Osteoblast (primary cell): ENCODE measurements at regions not wholly inside any gene's neighbourhood (a gene's known extent, or its start where the extent isn't known, plus 50 kb on each side); places are given as distances from the start of the nearest gene placed in this dataset.

Experiments
- DNase-seq: peaks from one replicate; pipeline ENCODE4 v3.0.0; 2011; ENCODE audit warnings: low spot score, mixed read lengths; ENCODE audit not compliant: insufficient read length; ENCODE audit errors: missing footprints
- H2AFZ ChIP-seq: 2 replicates; pipeline ENCODE4 v1.6.0; 2011; ENCODE audit warnings: mild to moderate bottlenecking, low read length
- H3K27ac ChIP-seq: 2 replicates; pipeline ENCODE4 v1.5.1; 2011; ENCODE audit warnings: mild to moderate bottlenecking, low read depth, low read length, moderate library complexity
- H3K27me3 ChIP-seq: 2 replicates; pipeline ENCODE4 v1.6.0; 2012; ENCODE audit warnings: mild to moderate bottlenecking, control low read depth, inconsistent platforms, low read length, moderate library complexity; ENCODE audit not compliant: insufficient read depth
- H3K36me3 ChIP-seq: 2 replicates; pipeline ENCODE4 v1.5.1; 2011; ENCODE audit warnings: mild to moderate bottlenecking, low read length, control low read depth, moderate library complexity; ENCODE audit not compliant: insufficient read depth
- H3K4me1 ChIP-seq: 2 replicates; pipeline ENCODE4 v1.5.1; 2011; ENCODE audit warnings: mild to moderate bottlenecking, low read length, control low read depth, moderate library complexity; ENCODE audit not compliant: insufficient read depth
- H3K4me2 ChIP-seq: 2 replicates; pipeline ENCODE4 v1.6.0; 2011; ENCODE audit warnings: mild to moderate bottlenecking, low read length; ENCODE audit not compliant: insufficient read depth
- H3K4me3 ChIP-seq: fragments of 200-600 bp; sonication (generic); 3 replicates; pipeline ENCODE4 v1.5.1; 2012; ENCODE audit warnings: mild to moderate bottlenecking, low read length, inconsistent platforms; ENCODE audit not compliant: insufficient read depth
- H3K79me2 ChIP-seq: 2 replicates; pipeline ENCODE4 v1.6.0; 2012; ENCODE audit warnings: mild to moderate bottlenecking, low read length, control low read depth, inconsistent platforms; ENCODE audit not compliant: insufficient read depth
- H3K9me3 ChIP-seq: 2 replicates; pipeline ENCODE4 v1.5.1; 2011; ENCODE audit warnings: low read depth, low read length, control low read depth
- H4K20me1 ChIP-seq: 2 replicates; pipeline ENCODE4 v1.6.0; 2012; ENCODE audit warnings: mild to moderate bottlenecking, low read length, control low read depth; ENCODE audit not compliant: insufficient read depth
- TF ChIP-seq, protein P1 (sequence below): IDR thresholded peaks from 2 replicates; pipeline ENCODE4 v1.5.1; 2011; ENCODE audit warnings: mild to moderate bottlenecking, low read depth, low read length, moderate library complexity; ENCODE audit errors: extremely low read depth

DNA sequence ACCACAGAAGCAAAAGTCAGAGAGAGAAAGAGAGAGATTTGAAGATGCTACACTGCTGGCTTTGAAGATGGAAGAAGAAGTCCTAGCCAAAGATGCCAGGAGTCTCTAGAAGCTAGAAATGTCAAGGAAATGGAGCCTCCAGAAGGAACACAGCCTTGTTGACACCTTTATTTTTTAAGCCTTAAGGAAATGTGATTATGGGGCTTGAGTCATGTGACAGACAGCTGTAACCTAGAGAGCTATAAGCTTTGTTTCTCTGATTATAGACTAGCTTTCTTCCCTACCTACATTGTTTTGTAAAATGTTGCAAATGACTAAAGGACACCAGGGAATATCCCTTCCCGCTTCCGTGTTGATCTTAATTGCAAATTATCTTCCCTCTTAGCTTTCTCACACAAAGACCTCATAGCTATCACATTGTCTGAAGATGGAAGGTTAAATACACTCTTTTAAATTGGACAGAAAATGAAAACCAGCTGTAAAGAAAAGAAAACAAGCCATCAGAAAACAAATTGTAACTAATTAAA, 199.9 kb downstream of the ARHGAP12 start:
- Histone ChIP-seq H3K27me3 (peaks cover 8% of the 10 kb centered on the region), H3K4me1 (no peaks in the 10 kb centered on the region), H4K20me1 (no peaks in the 10 kb centered on the region), H2AFZ (no peak overlapping the region), H3K36me3 (no peaks in the 10 kb centered on the region), H3K4me3 (no peak overlapping the region), H3K79me2 (no peaks in the 10 kb centered on the region), H3K4me2 (no peak overlapping the region), H3K27ac (no peak overlapping the region), H3K9me3 (no peaks in the 10 kb centered on the region)
- TF ChIP-seq, protein P1, sequence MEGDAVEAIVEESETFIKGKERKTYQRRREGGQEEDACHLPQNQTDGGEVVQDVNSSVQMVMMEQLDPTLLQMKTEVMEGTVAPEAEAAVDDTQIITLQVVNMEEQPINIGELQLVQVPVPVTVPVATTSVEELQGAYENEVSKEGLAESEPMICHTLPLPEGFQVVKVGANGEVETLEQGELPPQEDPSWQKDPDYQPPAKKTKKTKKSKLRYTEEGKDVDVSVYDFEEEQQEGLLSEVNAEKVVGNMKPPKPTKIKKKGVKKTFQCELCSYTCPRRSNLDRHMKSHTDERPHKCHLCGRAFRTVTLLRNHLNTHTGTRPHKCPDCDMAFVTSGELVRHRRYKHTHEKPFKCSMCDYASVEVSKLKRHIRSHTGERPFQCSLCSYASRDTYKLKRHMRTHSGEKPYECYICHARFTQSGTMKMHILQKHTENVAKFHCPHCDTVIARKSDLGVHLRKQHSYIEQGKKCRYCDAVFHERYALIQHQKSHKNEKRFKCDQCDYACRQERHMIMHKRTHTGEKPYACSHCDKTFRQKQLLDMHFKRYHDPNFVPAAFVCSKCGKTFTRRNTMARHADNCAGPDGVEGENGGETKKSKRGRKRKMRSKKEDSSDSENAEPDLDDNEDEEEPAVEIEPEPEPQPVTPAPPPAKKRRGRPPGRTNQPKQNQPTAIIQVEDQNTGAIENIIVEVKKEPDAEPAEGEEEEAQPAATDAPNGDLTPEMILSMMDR = no peak
- DNase-seq = no peak

DNA sequence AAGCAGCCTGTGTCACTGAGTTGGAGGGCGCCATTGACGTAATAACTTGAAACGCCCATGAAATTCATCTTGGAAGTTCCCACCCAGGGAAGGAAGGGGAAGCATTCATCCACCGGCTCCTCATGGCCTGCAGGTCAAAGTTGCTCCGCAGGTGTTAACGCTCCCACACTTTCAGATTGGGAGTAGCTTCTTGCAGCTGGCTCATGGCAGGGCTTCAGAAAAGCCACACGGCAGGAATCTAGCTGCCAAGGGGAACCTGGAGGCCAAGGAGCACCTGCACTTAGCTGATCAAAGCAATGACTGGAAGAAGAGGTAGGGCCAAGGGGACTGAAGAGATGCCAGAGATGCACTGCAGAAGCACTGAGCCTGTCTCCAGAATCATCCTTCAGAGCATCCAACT, 203.2 kb downstream of the ARHGAP12 start:
- TF ChIP-seq, protein P1 = no peak

DNA sequence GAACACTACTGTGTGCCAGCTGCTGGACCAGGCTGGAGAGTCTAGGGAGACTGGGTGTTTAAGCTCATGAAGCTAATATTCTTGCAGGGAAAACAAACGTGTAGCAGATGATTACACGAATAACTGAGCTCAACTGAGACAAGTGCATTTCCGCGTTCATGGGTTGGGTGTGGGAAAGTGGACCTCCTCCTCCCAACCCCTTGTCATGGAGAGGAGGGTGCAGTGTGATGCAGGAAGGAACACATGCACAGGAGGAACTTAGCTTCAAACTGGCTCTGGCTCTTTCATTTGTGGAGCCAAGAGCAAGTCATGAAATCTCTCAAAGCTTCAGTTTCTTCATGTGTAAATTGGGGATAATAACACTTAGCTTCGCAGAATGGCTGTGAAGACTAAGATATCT, 204.3 kb downstream of the ARHGAP12 start:
- no peak for DNase-seq
- TF ChIP-seq, protein P1 = no peak
- Histone ChIP-seq H3K79me2 (no peaks in the 10 kb centered on the region), H3K9me3 (no peaks in the 10 kb centered on the region), H3K27ac (no peak overlapping the region), H3K36me3 (no peaks in the 10 kb centered on the region), H3K4me1 (peaks cover 6% of the 10 kb centered on the region), H3K27me3 (no peaks in the 10 kb centered on the region), H3K4me3 (no peak overlapping the region), H3K4me2 (no peak overlapping the region), H2AFZ (no peak overlapping the region), H4K20me1 (no peaks in the 10 kb centered on the region)

More for the DNA sequence above, 203.2 kb downstream of the ARHGAP12 start:
- Histone ChIP-seq H4K20me1 (no peaks in the 10 kb centered on the region), H3K4me2 (no peak overlapping the region), H3K4me3 (no peak overlapping the region), H3K36me3 (no peaks in the 10 kb centered on the region), H2AFZ (no peak overlapping the region), H3K79me2 (no peaks in the 10 kb centered on the region), H3K9me3 (no peaks in the 10 kb centered on the region), H3K27me3 (no peaks in the 10 kb centered on the region), H3K27ac (no peak overlapping the region), H3K4me1 (peaks cover 6% of the 10 kb centered on the region)
- DNase-seq = no peak

DNA sequence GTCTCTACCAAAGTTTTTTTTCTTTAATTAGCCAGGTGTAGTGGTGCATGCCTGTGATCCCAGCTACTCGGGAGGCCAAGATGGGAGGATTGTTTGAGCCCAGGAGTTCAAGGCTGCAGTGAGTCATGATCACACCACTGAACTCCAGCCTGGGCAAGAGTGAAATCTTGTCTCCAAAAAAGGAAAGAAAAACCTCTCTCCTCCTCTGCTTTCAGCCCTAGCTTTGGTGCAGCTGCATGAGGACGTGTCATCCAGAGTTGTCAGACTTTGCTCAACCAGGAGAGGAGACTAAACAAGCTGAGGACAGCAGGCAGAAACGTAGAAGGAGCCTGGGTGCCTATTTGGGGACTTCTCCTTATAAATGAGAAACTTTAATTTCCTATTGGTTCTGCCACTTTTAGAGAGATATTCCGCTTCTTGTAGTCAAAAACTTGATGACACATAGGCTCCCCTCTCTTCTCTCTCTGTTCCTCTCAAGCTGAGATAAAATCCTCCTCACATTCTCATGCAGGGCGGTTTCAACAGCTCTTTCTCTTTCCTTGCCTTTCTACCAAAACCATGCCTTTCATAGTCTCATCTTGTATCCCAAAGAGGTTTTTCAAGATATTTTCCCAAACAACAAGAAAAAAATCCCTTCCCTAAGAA, 205.4 kb downstream of the ARHGAP12 start:
- Histone ChIP-seq H3K4me1 (peaks cover 6% of the 10 kb centered on the region), H3K79me2 (no peaks in the 10 kb centered on the region), H3K27ac (no peak overlapping the region), H3K27me3 (no peaks in the 10 kb centered on the region), H3K4me2 (no peak overlapping the region), H2AFZ (peak overlapping the region; percentile 80), H3K4me3 (no peak overlapping the region), H4K20me1 (no peaks in the 10 kb centered on the region), H3K36me3 (no peaks in the 10 kb centered on the region), H3K9me3 (no peaks in the 10 kb centered on the region)
- peak; percentile 73 for DNase-seq
- TF ChIP-seq, protein P1 = no peak
